ENCODE measurements at regions not wholly inside any gene's neighbourhood (a gene's known extent, or its start where the extent isn't known, plus 50 kb on each side); places are given as distances from the start of the nearest gene placed in this dataset.
"Not testable (repeated sequence)": the region's sequence is repeated elsewhere in the genome, so short reads cannot be mapped to it uniquely, and the experiment has no call there.

GRCh38 chrY:9623196-9623595, 95.5 kb downstream of the TSPY10 start:
- H4K5ac ChIP-seq (ENCODE audit: insufficient read length, low read depth, low read length), result no peak overlapping the region
- 96% methylated on average over 5 of the region's 15 CpGs; no CpG with 5 or more reads in 1 of the 2 experiments for WGBS, 2 experiments (ENCODE audit: extremely low coverage in 1 of 2, insufficient coverage in 1 of 2, insufficient read length in 1 of 2, insufficient replicate concordance in 2 of 2, low coverage in 1 of 2, low lambda C conversion rate in 2 of 2, missing lambda C conversion rate in 1 of 2)
- H4K20me1 ChIP-seq (replicated peaks in 1 of 2; ENCODE audit: control insufficient read depth in 1 of 2, insufficient read depth in 2 of 2, low read length in 2 of 2), result no peaks in the 10 kb centered on the region
- POLR2A ChIA-PET (ENCODE audit: partially characterized antibody), result no interaction called here
- no peak overlapping the region for H2BK20ac ChIP-seq (ENCODE audit: low read length)
- no peaks in the 10 kb centered on the region for H3K79me2 ChIP-seq (ENCODE audit: control insufficient read depth in 1 of 2, insufficient read depth in 2 of 2, low read length in 2 of 2)
- no peak overlapping the region for H3K4me2 ChIP-seq (ENCODE audit: insufficient read depth in 1 of 2, low read depth in 2 of 2, low read length in 2 of 2)
- H3K23me2 ChIP-seq (ENCODE audit: low read depth, low read length), result no peaks in the 10 kb centered on the region
- H2AK5ac ChIP-seq (ENCODE audit: low read depth, low read length), result no peak overlapping the region
- H3K79me1 ChIP-seq (ENCODE audit: low read depth, low read length), result no peaks in the 10 kb centered on the region
- H4K8ac ChIP-seq (ENCODE audit: extremely low read depth, insufficient read depth, low read length), result no peak overlapping the region
- H3K27ac ChIP-seq (ENCODE audit: low read depth, low read length), result no peak overlapping the region
- CTCF ChIA-PET (ENCODE audit: partially characterized antibody), result no interaction called here
- no peaks in the 10 kb centered on the region for H3K36me3 ChIP-seq (ENCODE audit: control insufficient read depth in 2 of 4, insufficient read depth in 4 of 4, low read length in 3 of 4)
- no peak overlapping the region for H3K4ac ChIP-seq (replicated peaks; ENCODE audit: insufficient read length, low read depth, low read length)
- H3K9me3 ChIP-seq (ENCODE audit: insufficient read depth in 2 of 2, low read depth in 1 of 2, low read length in 1 of 2), result peaks cover 4 to 53% of the 10 kb centered on the region in 2 experiments; a peak in 2 of 4 replicates
- FAIRE-seq (no peak), DNase-seq (ENCODE audit: low read depth in 1 of 2, low spot score in 2 of 2) (no peak)
- H3K9ac ChIP-seq (replicated peaks in 1 of 4; ENCODE audit: extremely low read depth in 1 of 4, low read depth in 3 of 4, low read length in 3 of 4), result no peak overlapping the region
- H3K27me3 ChIP-seq (replicated peaks in 1 of 4; ENCODE audit: control insufficient read depth in 3 of 4, extremely low read depth in 1 of 4, insufficient read depth in 3 of 4, low read length in 3 of 4), result no peaks in the 10 kb centered on the region
- H2BK120ac ChIP-seq (replicated peaks; ENCODE audit: low read depth, low read length), result no peak overlapping the region
- no peak overlapping the region for H3K56ac ChIP-seq (replicated peaks; ENCODE audit: insufficient read length, low read depth, low read length)
- TF ChIP-seq ASH2L (IDR thresholded peaks at IDR 0.05; ENCODE audit: low read length) (no peak), TEAD4 (IDR thresholded peaks at IDR 0.05; ENCODE audit: low read depth, low read length) (no peak), CHD2 (IDR thresholded peaks at IDR 0.05; ENCODE audit: low read length) (no peak)
- no peak overlapping the region for H2BK12ac ChIP-seq (ENCODE audit: low read depth, low read length)
- H4K91ac ChIP-seq (replicated peaks; ENCODE audit: insufficient read length, low read length), result no peak overlapping the region
- no peak overlapping the region for H2AFZ ChIP-seq (ENCODE audit: low read length)
- H3K18ac ChIP-seq (ENCODE audit: extremely low read depth, low read length), result no peak overlapping the region
- no peak overlapping the region for H3K4me3 ChIP-seq (ENCODE audit: extremely low read depth in 1 of 4, insufficient read depth in 2 of 4, low read depth in 3 of 4, low read length in 4 of 4)
- H2BK5ac ChIP-seq (ENCODE audit: low read depth, low read length), result no peak overlapping the region
- no peak overlapping the region for H3K14ac ChIP-seq (ENCODE audit: insufficient read length)
- no peak overlapping the region for H2BK15ac ChIP-seq (ENCODE audit: low read length)
- no peak overlapping the region for H3K23ac ChIP-seq (ENCODE audit: insufficient read length)
- H3K4me1 ChIP-seq (replicated peaks in 1 of 4; ENCODE audit: control insufficient read depth in 3 of 4, insufficient read depth in 4 of 4, low read length in 3 of 4), result no peaks in the 10 kb centered on the region

DNA sequence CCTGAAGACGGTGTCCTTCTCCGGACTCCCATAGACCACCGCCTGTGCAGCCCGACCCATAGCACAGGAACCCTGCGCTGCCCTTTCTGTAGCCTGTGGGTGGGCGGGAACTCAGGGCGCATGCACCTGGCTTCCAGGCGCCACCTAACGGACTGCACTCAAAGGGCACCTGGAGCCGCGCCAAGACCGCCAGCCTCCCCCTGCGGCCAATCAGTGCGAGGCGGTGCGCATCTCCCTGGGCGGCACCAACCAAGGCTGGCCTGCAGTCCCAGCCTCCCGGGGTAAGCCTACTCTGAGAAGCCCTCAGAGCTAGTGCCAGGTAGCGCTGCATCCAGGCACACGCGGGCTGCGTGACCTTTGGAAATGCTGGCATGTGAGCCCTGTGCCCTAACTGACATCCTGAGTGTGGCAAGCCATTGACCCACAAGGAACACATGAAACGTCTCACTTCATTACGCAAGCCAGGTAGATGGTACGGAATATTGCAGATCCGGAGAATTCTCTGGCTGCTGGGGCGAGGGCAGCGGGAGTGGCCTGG, 113.0 kb downstream of the TSPY10 start:
- CTCF ChIA-PET (ENCODE audit: partially characterized antibody); H2BK20ac ChIP-seq (ENCODE audit: low read length): not testable (repeated sequence)
- WGBS, 2 experiments (ENCODE audit: extremely low coverage in 1 of 2, insufficient coverage in 1 of 2, insufficient read length in 1 of 2, insufficient replicate concordance in 2 of 2, low coverage in 1 of 2, low lambda C conversion rate in 2 of 2, missing lambda C conversion rate in 1 of 2), result no CpG with 5 or more reads among the region's 28 CpGs

More for the DNA sequence above, 113.0 kb downstream of the TSPY10 start:
- H3K9ac ChIP-seq (replicated peaks in 1 of 4; ENCODE audit: extremely low read depth in 1 of 4, low read depth in 3 of 4, low read length in 3 of 4); H3K4me3 ChIP-seq (ENCODE audit: extremely low read depth in 1 of 4, insufficient read depth in 2 of 4, low read depth in 3 of 4, low read length in 4 of 4); H2BK12ac ChIP-seq (ENCODE audit: low read depth, low read length); H3K4me2 ChIP-seq (ENCODE audit: insufficient read depth in 1 of 2, low read depth in 2 of 2, low read length in 2 of 2); H2AFZ ChIP-seq (ENCODE audit: low read length); POLR2A ChIA-PET (ENCODE audit: partially characterized antibody); H2BK120ac ChIP-seq (replicated peaks; ENCODE audit: low read depth, low read length); H4K20me1 ChIP-seq (replicated peaks in 1 of 2; ENCODE audit: control insufficient read depth in 1 of 2, insufficient read depth in 2 of 2, low read length in 2 of 2); H3K4ac ChIP-seq (replicated peaks; ENCODE audit: insufficient read length, low read depth, low read length); H3K14ac ChIP-seq (ENCODE audit: insufficient read length); H3K79me2 ChIP-seq (ENCODE audit: control insufficient read depth in 1 of 2, insufficient read depth in 2 of 2, low read length in 2 of 2); H3K23ac ChIP-seq (ENCODE audit: insufficient read length); H4K91ac ChIP-seq (replicated peaks; ENCODE audit: insufficient read length, low read length); H2AK5ac ChIP-seq (ENCODE audit: low read depth, low read length); FAIRE-seq; H3K23me2 ChIP-seq (ENCODE audit: low read depth, low read length); H2BK15ac ChIP-seq (ENCODE audit: low read length); H3K79me1 ChIP-seq (ENCODE audit: low read depth, low read length); H4K5ac ChIP-seq (ENCODE audit: insufficient read length, low read depth, low read length); H3K36me3 ChIP-seq (ENCODE audit: control insufficient read depth in 2 of 4, insufficient read depth in 4 of 4, low read length in 3 of 4); H3K56ac ChIP-seq (replicated peaks; ENCODE audit: insufficient read length, low read depth, low read length); H3K27ac ChIP-seq (ENCODE audit: low read depth, low read length); H4K8ac ChIP-seq (ENCODE audit: extremely low read depth, insufficient read depth, low read length); H2BK5ac ChIP-seq (ENCODE audit: low read depth, low read length); H3K27me3 ChIP-seq (replicated peaks in 1 of 4; ENCODE audit: control insufficient read depth in 3 of 4, extremely low read depth in 1 of 4, insufficient read depth in 3 of 4, low read length in 3 of 4); H3K18ac ChIP-seq (ENCODE audit: extremely low read depth, low read length); H3K9me3 ChIP-seq (ENCODE audit: insufficient read depth in 2 of 2, low read depth in 1 of 2, low read length in 1 of 2); H3K4me1 ChIP-seq (replicated peaks in 1 of 4; ENCODE audit: control insufficient read depth in 3 of 4, insufficient read depth in 4 of 4, low read length in 3 of 4); DNase-seq (ENCODE audit: low read depth in 1 of 2, low spot score in 2 of 2): not testable (repeated sequence)

Measured in H1 (cell line).